Activated CD4-positive, alpha-beta memory T cell treated with anti-CD3 and anti-CD28 coated beads, Interleukin-2, amount 10 ng/mL, durations not matched to agents 7 days and 5 days (primary cell): ENCODE measurements at regions not wholly inside any gene's neighbourhood (a gene's known extent, or its start where the extent isn't known, plus 50 kb on each side); places are given as distances from the start of the nearest gene placed in this dataset.

Experiments used
- CTCF ChIA-PET: fragments of 350-600 bp; sonication (Branson Sonifier 250); formaldehyde crosslinking; loops from one replicate; lab custom pipeline; 2021; ENCODE audit warnings: antibody characterized with exemption, inconsistent platforms; lab: Charles Lee
- POLR2A ChIA-PET: fragments of 350-600 bp; sonication (Branson Sonifier 250); formaldehyde crosslinking; loops from one replicate; lab custom pipeline; 2021; ENCODE audit warnings: antibody characterized with exemption; lab: Charles Lee
- DNase-seq: peaks from one replicate; pipeline ENCODE4 v3.0.0-alpha.2; 2020
- H3K27ac Mint-ChIP-seq: one replicate; pipeline ENCODE4 v1.8.0; 2021; ENCODE audit warnings: mild to moderate bottlenecking, mixed read lengths
- H3K27me3 Mint-ChIP-seq: one replicate; pipeline ENCODE4 v1.8.0; 2021; ENCODE audit warnings: mixed read lengths
- H3K36me3 Mint-ChIP-seq: one replicate; pipeline ENCODE4 v1.8.0; 2021; ENCODE audit warnings: low read depth, mixed read lengths
- H3K4me1 Mint-ChIP-seq: one replicate; pipeline ENCODE4 v1.8.0; 2021; ENCODE audit warnings: mixed read lengths
- H3K4me3 Mint-ChIP-seq: one replicate; pipeline ENCODE4 v1.8.0; 2021; ENCODE audit warnings: mild to moderate bottlenecking, mixed read lengths
- H3K9me3 Mint-ChIP-seq: one replicate; pipeline ENCODE4 v1.8.0; 2021; ENCODE audit warnings: mixed read lengths

- ChIA-PET POLR2A (no interaction called here), CTCF (no interaction called here)
- no peaks in the 10 kb centered on the region for H3K4me1 Mint-ChIP-seq
- no peak overlapping the region for H3K27ac Mint-ChIP-seq
- H3K27me3 Mint-ChIP-seq, result no peaks in the 10 kb centered on the region
- no peaks in the 10 kb centered on the region for H3K36me3 Mint-ChIP-seq
- DNase-seq, result no peak
- peaks cover 7% of the 10 kb centered on the region for H3K9me3 Mint-ChIP-seq
- no peak overlapping the region for H3K4me3 Mint-ChIP-seq
These were observed 441.7 kb upstream of the NR2F2 start for GRCh38 chr15:95888762-95889161.

DNA sequence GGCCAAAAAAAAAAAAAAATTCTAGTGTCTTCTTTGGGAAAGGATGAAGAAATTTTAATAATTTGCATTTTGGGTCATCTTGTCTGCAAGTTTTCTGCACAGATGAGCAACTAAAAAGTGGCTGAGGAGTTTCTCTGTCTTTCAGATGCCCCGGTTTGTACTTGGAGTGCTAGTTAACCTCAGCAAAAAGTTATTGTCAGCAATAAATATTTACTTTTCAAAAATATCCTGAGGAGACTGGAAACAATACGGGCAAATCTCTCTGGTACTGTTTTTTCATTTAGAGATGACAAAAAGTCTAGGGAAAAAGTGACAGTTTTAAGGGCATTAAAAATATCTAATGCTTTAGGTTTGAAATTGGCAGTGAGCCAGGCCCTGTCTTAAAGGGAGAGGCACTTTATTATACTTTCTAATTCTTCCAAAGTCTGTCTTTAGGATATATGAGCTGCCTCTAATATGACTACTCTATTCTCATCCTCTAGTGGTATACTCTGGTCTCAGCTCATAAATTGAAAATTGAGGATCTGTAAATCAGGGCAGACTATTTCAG is 436.0 kb upstream of the NR2F2 start:
- POLR2A ChIA-PET, result no interaction called here

DNA sequence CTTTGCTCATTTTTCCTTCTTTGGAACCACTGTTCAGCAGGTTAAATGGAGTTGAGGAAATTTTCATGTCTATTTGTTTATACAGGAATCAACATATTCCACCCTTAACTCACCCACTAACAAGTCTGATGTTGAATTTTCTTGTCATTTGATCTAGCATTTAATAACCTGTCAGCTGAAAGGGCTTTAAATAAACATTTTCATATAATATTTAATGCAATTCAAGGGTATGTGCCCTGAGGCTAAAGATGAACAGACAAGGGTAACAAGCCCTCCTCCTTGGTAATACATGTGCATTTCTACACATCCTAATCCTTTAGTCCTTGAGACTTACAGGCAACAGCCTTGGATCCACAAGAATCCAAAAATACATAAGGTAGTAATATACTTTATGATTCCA is 435.0 kb upstream of the NR2F2 start:
- no peak for DNase-seq
- no peaks in the 10 kb centered on the region for H3K4me1 Mint-ChIP-seq
- H3K27ac Mint-ChIP-seq, result no peak overlapping the region
- no peaks in the 10 kb centered on the region for H3K36me3 Mint-ChIP-seq
- no peak overlapping the region for H3K4me3 Mint-ChIP-seq
- H3K27me3 Mint-ChIP-seq, result no peaks in the 10 kb centered on the region
- ChIA-PET POLR2A (no interaction called here), CTCF (no interaction called here)
- H3K9me3 Mint-ChIP-seq, result peaks cover 4% of the 10 kb centered on the region

More for the DNA sequence above, 436.0 kb upstream of the NR2F2 start:
- Mint-ChIP-seq H3K27me3 (no peaks in the 10 kb centered on the region), H3K36me3 (no peaks in the 10 kb centered on the region), H3K4me1 (no peaks in the 10 kb centered on the region), H3K4me3 (no peak overlapping the region), H3K9me3 (peaks cover 4% of the 10 kb centered on the region), H3K27ac (no peak overlapping the region)
- no peak for DNase-seq
- CTCF ChIA-PET, result no interaction called here

DNA sequence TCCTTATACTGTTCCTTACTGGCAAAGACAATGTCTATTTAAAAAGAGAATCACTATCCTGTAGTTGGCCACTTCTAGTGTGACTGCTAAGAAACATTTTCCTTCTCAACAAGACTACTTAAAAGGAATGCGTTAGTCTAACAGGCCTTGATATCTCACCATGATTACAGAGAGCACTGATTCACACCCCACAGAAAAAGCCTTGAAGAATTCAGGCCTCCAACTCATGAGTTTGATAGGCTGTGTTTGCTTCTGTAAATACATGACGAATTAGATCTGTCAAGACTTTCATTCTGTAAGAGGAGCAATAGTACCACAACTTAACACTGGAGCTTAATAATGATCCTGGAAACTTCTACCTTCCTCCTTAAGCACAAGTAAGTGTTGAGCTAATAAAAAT is 432.8 kb upstream of the NR2F2 start:
- CTCF ChIA-PET, result no interaction called here
- Mint-ChIP-seq H3K4me3 (no peak overlapping the region), H3K9me3 (peaks cover 4% of the 10 kb centered on the region), H3K4me1 (no peaks in the 10 kb centered on the region), H3K36me3 (no peaks in the 10 kb centered on the region), H3K27ac (no peak overlapping the region), H3K27me3 (no peaks in the 10 kb centered on the region)
- POLR2A ChIA-PET, result no interaction called here
- DNase-seq, result no peak

- Mint-ChIP-seq H3K36me3 (no peaks in the 10 kb centered on the region), H3K27me3 (no peaks in the 10 kb centered on the region), H3K9me3 (no peaks in the 10 kb centered on the region), H3K4me1 (no peaks in the 10 kb centered on the region), H3K4me3 (no peak overlapping the region), H3K27ac (no peak overlapping the region)
- POLR2A ChIA-PET, result interaction anchor here (1.0 kb wide), 1 partner anchor 23 kb away, joined by 3 read pairs; no protein-coding TSS in a partner anchor
- CTCF ChIA-PET, result no interaction called here
- DNase-seq, result no peak
These were observed 431.7 kb upstream of the NR2F2 start for GRCh38 chr15:95898761-95899160.

DNA sequence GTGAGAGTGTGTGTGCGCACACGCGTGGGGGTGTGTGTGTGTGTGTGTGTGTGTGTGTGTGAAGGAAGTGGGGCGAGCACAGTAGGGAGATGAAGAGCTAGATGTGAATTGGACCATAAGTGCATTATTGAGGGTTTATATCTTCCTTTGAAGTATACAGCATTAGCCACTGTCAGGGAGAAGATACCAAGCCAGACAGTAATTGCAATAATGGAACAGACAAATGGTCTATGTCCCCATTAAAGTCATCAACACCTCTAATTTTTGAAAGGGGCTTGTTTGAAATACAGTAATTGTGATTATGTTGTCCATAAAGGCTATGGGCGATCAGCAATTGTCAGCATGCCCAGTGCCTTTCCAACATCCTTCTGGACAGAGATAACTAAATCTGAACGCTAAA is 429.2 kb upstream of the NR2F2 start:
- ChIA-PET CTCF (no interaction called here), POLR2A (no interaction called here)
- DNase-seq, result no peak
- Mint-ChIP-seq H3K4me3 (no peak overlapping the region), H3K27me3 (no peaks in the 10 kb centered on the region), H3K27ac (no peak overlapping the region), H3K9me3 (no peaks in the 10 kb centered on the region), H3K36me3 (no peaks in the 10 kb centered on the region), H3K4me1 (no peaks in the 10 kb centered on the region)

- Mint-ChIP-seq H3K27me3 (no peaks in the 10 kb centered on the region), H3K4me3 (no peak overlapping the region), H3K36me3 (no peaks in the 10 kb centered on the region), H3K4me1 (no peaks in the 10 kb centered on the region), H3K9me3 (no peaks in the 10 kb centered on the region), H3K27ac (no peak overlapping the region)
- POLR2A ChIA-PET, result no interaction called here
- DNase-seq, result no peak
- CTCF ChIA-PET, result no interaction called here
These were observed 427.9 kb upstream of the NR2F2 start for GRCh38 chr15:95902606-95903005.

DNA sequence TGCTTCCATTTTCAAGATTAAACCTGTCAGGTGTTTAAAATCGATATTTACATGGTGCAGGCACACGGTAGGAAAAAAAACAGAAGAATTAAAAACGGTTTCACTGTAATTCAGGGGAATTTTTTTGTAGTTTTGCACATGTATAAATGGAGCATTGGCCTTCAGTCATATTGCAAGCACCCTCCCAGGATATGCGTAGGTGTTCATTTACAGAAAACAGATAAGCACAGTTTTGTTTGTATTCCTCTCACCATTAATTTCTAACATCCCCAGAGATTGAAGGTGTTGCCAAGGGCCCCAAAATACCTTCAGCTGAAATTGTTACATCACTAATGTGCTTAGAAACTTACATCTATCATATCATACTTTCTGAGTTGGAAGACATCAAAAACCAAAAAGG is 427.1 kb upstream of the NR2F2 start:
- Mint-ChIP-seq H3K4me1 (no peaks in the 10 kb centered on the region), H3K27me3 (no peaks in the 10 kb centered on the region), H3K9me3 (no peaks in the 10 kb centered on the region), H3K27ac (no peak overlapping the region), H3K36me3 (no peaks in the 10 kb centered on the region), H3K4me3 (no peak overlapping the region)
- no peak for DNase-seq
- ChIA-PET POLR2A (no interaction called here), CTCF (no interaction called here)

DNA sequence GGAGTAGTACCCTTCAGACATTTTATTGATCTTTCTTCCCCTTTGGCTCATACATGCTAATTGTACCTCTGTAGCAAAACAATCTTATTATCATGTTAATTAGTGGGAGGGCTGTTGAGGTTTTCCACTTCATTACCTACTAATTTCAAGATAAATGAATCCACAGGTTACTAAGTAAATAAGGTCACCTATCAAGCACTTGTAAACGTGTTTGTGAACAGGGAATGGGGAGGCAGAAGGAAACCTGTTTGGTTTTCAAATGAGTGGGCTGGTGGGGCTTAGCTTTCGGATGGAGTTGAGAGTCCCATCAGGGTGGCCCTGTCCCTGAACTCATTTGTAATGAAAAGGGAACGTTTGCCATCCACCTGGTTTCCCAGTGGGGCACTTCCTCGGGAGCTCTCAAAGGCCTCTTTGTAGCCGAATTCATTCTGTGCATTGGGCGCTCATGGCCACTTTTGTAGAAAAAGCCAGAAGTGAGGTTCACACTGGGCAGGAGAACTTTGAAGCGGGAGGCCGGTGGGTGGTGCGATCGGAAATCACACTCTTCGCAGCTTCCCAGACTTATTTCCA is 419.8 kb upstream of the NR2F2 start:
- no peak overlapping the region for H3K4me3 Mint-ChIP-seq
- CTCF ChIA-PET, result no interaction called here
- no peaks in the 10 kb centered on the region for H3K4me1 Mint-ChIP-seq

GRCh38 chr15:95911570-95912279 is 418.8 kb upstream of the NR2F2 start:
- POLR2A ChIA-PET, result no interaction called here
- CTCF ChIA-PET, result no interaction called here
- no peaks in the 10 kb centered on the region for H3K4me1 Mint-ChIP-seq
- no peaks in the 10 kb centered on the region for H3K9me3 Mint-ChIP-seq
- no peak for DNase-seq
- H3K27ac Mint-ChIP-seq, result no peak overlapping the region
- H3K4me3 Mint-ChIP-seq, result no peak overlapping the region
- H3K36me3 Mint-ChIP-seq, result no peaks in the 10 kb centered on the region
- H3K27me3 Mint-ChIP-seq, result no peaks in the 10 kb centered on the region

More for the DNA sequence above, 419.8 kb upstream of the NR2F2 start:
- DNase-seq, result no peak
- Mint-ChIP-seq H3K27me3 (no peaks in the 10 kb centered on the region), H3K36me3 (no peaks in the 10 kb centered on the region), H3K27ac (no peak overlapping the region), H3K9me3 (no peaks in the 10 kb centered on the region)
- POLR2A ChIA-PET, result no interaction called here

DNA sequence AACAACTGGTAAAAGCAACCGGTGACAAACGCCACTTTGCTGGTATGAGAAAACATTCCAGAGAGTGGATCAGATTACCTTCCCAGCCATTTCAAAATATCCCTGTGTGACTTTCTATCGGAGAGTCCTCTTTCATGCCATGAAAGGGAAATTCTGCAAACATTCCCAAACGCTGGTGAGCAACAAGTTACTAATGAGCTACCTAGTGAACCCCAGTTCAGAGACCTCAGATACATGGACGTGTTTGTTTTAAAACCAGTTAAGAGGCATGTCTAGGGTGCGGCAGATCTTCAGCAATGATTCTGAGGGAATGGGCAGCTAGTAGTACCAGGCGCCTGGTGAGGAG is 418.2 kb upstream of the NR2F2 start:
- no peaks in the 10 kb centered on the region for H3K4me1 Mint-ChIP-seq
- DNase-seq, result no peak
- H3K27me3 Mint-ChIP-seq, result no peaks in the 10 kb centered on the region
- ChIA-PET POLR2A (no interaction called here), CTCF (no interaction called here)
- H3K9me3 Mint-ChIP-seq, result no peaks in the 10 kb centered on the region
- H3K36me3 Mint-ChIP-seq, result no peaks in the 10 kb centered on the region
- H3K4me3 Mint-ChIP-seq, result no peak overlapping the region
- H3K27ac Mint-ChIP-seq, result no peak overlapping the region

GRCh38 chr15:95912728-95913127 is 417.8 kb upstream of the NR2F2 start:
- CTCF ChIA-PET, result no interaction called here
- Mint-ChIP-seq H3K27me3 (no peaks in the 10 kb centered on the region), H3K36me3 (no peaks in the 10 kb centered on the region), H3K27ac (no peak overlapping the region), H3K9me3 (no peaks in the 10 kb centered on the region), H3K4me1 (no peaks in the 10 kb centered on the region), H3K4me3 (no peak overlapping the region)
- POLR2A ChIA-PET, result no interaction called here
- DNase-seq, result no peak

DNA sequence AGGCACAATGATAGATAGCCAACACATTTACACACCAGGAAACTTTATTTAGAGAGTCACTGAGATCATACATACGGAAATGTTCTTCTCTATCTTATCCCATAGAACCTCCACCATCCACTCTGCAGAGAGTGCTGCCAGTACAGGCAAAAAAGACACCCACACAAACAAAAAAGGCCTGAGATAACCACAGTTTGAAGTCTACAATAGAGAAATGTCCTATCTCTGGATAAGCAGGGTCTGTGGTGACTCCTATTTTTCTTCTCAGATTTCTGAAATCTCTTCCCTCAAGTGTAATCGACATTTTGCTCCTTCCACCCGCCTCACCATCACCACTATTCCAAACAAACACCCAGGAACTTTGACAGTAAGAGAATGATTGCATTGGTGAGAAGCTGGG is 413.9 kb upstream of the NR2F2 start:
- POLR2A ChIA-PET, result no interaction called here
- Mint-ChIP-seq H3K27me3 (no peaks in the 10 kb centered on the region), H3K4me3 (no peak overlapping the region), H3K27ac (no peak overlapping the region), H3K36me3 (no peaks in the 10 kb centered on the region), H3K4me1 (no peaks in the 10 kb centered on the region), H3K9me3 (no peaks in the 10 kb centered on the region)
- no peak for DNase-seq
- CTCF ChIA-PET, result no interaction called here

- H3K4me1 Mint-ChIP-seq, result no peaks in the 10 kb centered on the region
- no peaks in the 10 kb centered on the region for H3K27me3 Mint-ChIP-seq
- no peaks in the 10 kb centered on the region for H3K9me3 Mint-ChIP-seq
- ChIA-PET CTCF (no interaction called here), POLR2A (no interaction called here)
- no peak for DNase-seq
- no peak overlapping the region for H3K27ac Mint-ChIP-seq
- H3K4me3 Mint-ChIP-seq, result no peak overlapping the region
- H3K36me3 Mint-ChIP-seq, result no peaks in the 10 kb centered on the region
These were observed 412.0 kb upstream of the NR2F2 start for GRCh38 chr15:95918525-95918924.
